HEK293 (cell line): ENCODE measurements at regions not wholly inside any gene's neighbourhood (a gene's known extent, or its start where the extent isn't known, plus 50 kb on each side); places are given as distances from the start of the nearest gene placed in this dataset.

Experiments
- CTCF ChIP-seq: fragments of 450-650 bp; formaldehyde crosslinking; IDR thresholded peaks from 2 replicates; pipeline ENCODE4 v1.5.1; 2016; ENCODE audit warnings: missing biosample characterization, missing genetic modification characterization
- GLI4 ChIP-seq: fragments of 450-650 bp; formaldehyde crosslinking; IDR thresholded peaks from 2 replicates; pipeline ENCODE4 v1.5.1; 2016; ENCODE audit warnings: missing biosample characterization, missing genetic modification characterization
- KLF16 ChIP-seq: fragments of 450-650 bp; formaldehyde crosslinking; IDR thresholded peaks from 2 replicates; pipeline ENCODE4 v1.5.1; 2017; ENCODE audit warnings: missing biosample characterization, missing genetic modification characterization
- MEIS1 ChIP-seq: sonication (generic); formaldehyde crosslinking; IDR thresholded peaks from 2 replicates; pipeline ENCODE4 v1.8.1; 2022; ENCODE audit warnings: missing genetic modification reagents, mild to moderate bottlenecking, borderline replicate concordance
- PATZ1 ChIP-seq: fragments of 450-650 bp; formaldehyde crosslinking; IDR thresholded peaks from 2 replicates; pipeline ENCODE4 v1.5.1; 2016; ENCODE audit warnings: missing biosample characterization, missing genetic modification characterization
- PRDM1 ChIP-seq: fragments of 450-650 bp; formaldehyde crosslinking; IDR thresholded peaks from 2 replicates; pipeline ENCODE4; 2016; ENCODE audit warnings: missing biosample characterization, missing genetic modification characterization
- REST ChIP-seq: fragments of 450-650 bp; formaldehyde crosslinking; IDR thresholded peaks from 2 replicates; pipeline ENCODE4 v1.5.1; 2016; ENCODE audit warnings: missing biosample characterization, missing genetic modification characterization
- TRIM28 ChIP-seq: IDR thresholded peaks from 2 replicates; pipeline ENCODE4 v1.6.1; 2011; ENCODE audit warnings: low read length, control low read depth, borderline replicate concordance
- ZNF670 ChIP-seq: fragments of 450-650 bp; formaldehyde crosslinking; IDR thresholded peaks from 2 replicates; pipeline ENCODE4 v1.5.1; 2016; ENCODE audit warnings: missing biosample characterization, missing genetic modification characterization, low read depth

- no peak for TF ChIP-seq KLF16 (tag by site-specific recombination)
- TF ChIP-seq TRIM28, result no peak
- TF ChIP-seq CTCF (tag by site-specific recombination), result no peak
- no peak for TF ChIP-seq GLI4
- TF ChIP-seq REST, result no peak
- TF ChIP-seq ZNF670 (tag by site-specific recombination), result no peak
- TF ChIP-seq PRDM1 (tag by site-specific recombination), result no peak
- no peak for TF ChIP-seq PATZ1 (tag by site-specific recombination)
- TF ChIP-seq MEIS1 (CRISPR knock-in tag), result no peak
These were observed 215.1 kb upstream of the GGTLC1 start for GRCh38 chr20:24203526-24204183.
